PFSK-1 (cell line): ENCODE measurements at regions not wholly inside any gene's neighbourhood (a gene's known extent, or its start where the extent isn't known, plus 50 kb on each side); places are given as distances from the start of the nearest gene placed in this dataset.

Experiments
- FOXP2 ChIP-seq: optimal IDR thresholded peaks from 2 replicates; pipeline ENCODE3; 2011; ENCODE audit warnings: borderline replicate concordance, control low read depth, inconsistent platforms; ENCODE audit not compliant: insufficient read depth; ENCODE audit errors: extremely low read length, extremely low read depth
- POLR2AphosphoS5 ChIP-seq: IDR thresholded peaks from 2 replicates; pipeline ENCODE4 v1.6.1; 2012; ENCODE audit warnings: low read depth, mild to moderate bottlenecking, control low read depth, low read length, moderate library complexity
- SIN3A ChIP-seq: IDR thresholded peaks from 2 replicates; pipeline ENCODE4 v1.6.1; 2012; ENCODE audit warnings: mild to moderate bottlenecking, low read length, moderate library complexity, borderline replicate concordance; ENCODE audit not compliant: insufficient read depth
- TAF1 ChIP-seq: IDR thresholded peaks from 2 replicates; pipeline ENCODE4 v1.6.1; 2012; ENCODE audit warnings: low read length, control low read depth, borderline replicate concordance; ENCODE audit not compliant: insufficient read depth
- TF ChIP-seq, protein P1 (sequence below), 2 experiments: IDR thresholded peaks; 2 replicates each; pipeline versions ENCODE4 v1.6.1 to v1.8.0; 2011 to 2012; ENCODE audit warnings: low read depth in 2 of 2, low read length in 2 of 2, control low read depth in 1 of 2, inconsistent platforms in 1 of 2, mild to moderate bottlenecking in 1 of 2, moderate library complexity in 1 of 2; ENCODE audit not compliant: insufficient read depth in 1 of 2

DNA sequence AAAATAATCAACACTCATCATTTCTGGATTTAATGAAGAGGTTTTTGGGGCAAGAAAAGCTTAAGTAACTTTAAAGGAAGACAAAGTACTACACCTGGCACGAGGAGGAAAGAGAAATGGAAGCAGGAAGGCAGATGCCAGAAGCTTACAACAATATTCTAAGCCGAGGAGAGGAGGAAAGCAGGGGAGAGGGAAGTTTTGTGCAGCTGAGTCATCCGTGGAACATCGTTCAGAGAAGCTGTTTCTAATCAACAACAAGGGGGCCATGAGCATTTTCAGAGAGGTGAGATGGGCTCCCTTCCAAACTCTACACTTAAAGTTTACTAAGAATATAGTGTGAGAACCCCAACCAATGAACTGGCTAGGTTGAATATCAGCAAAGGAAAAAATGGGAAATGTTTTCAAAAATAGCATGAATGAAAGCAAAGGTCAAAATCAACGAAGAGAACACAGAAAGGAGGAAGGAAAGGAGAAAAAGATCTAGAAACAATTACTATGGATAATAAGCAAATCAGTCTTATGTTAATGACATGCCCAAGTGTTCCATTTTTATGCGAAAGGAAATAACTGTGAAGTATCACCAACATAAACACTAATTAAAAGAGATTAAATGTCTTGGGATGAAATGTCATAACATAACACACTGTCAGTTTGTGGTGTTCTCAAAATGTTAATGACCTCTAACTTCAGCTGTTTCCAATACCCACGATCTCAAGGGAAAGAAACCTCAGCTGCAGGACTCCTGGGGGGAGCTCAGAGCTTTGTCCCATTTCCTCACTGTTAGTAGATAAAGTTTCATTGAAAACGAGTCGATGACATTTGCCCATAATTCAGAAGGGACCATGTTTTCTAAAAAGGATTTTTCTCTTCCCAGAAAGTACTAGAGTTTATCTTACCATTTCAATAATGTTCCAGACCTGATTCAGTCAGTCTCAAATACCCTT, 203.4 kb upstream of the STXBP5 start:
- no peak for TF ChIP-seq POLR2AphosphoS5
- peak; percentile 24 for TF ChIP-seq FOXP2

DNA sequence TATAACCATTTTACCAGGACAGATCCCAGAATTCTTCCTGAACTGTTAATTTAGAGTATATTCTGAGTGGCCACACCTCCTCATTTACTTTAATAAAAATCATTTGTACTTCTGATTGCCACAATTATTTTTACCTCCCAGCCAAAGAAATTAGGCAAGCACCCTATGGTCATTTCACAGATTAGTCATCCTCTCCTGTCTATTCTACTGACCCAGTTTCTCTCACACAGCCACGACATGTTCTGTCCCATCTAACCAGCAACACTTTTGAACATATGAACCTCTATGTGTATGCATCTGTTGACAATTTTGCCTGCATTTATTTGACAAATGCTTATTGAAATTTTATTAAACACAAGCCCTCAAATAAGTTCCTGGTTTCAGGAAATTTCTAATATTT, 202.6 kb upstream of the STXBP5 start:
- TF ChIP-seq SIN3A (no peak), TAF1 (no peak), FOXP2 (no peak), POLR2AphosphoS5 (no peak)
- TF ChIP-seq, protein P1, sequence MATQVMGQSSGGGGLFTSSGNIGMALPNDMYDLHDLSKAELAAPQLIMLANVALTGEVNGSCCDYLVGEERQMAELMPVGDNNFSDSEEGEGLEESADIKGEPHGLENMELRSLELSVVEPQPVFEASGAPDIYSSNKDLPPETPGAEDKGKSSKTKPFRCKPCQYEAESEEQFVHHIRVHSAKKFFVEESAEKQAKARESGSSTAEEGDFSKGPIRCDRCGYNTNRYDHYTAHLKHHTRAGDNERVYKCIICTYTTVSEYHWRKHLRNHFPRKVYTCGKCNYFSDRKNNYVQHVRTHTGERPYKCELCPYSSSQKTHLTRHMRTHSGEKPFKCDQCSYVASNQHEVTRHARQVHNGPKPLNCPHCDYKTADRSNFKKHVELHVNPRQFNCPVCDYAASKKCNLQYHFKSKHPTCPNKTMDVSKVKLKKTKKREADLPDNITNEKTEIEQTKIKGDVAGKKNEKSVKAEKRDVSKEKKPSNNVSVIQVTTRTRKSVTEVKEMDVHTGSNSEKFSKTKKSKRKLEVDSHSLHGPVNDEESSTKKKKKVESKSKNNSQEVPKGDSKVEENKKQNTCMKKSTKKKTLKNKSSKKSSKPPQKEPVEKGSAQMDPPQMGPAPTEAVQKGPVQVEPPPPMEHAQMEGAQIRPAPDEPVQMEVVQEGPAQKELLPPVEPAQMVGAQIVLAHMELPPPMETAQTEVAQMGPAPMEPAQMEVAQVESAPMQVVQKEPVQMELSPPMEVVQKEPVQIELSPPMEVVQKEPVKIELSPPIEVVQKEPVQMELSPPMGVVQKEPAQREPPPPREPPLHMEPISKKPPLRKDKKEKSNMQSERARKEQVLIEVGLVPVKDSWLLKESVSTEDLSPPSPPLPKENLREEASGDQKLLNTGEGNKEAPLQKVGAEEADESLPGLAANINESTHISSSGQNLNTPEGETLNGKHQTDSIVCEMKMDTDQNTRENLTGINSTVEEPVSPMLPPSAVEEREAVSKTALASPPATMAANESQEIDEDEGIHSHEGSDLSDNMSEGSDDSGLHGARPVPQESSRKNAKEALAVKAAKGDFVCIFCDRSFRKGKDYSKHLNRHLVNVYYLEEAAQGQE (IDR thresholded peaks at IDR 0.05; ENCODE audit: insufficient read depth in 1 of 2, low read depth in 2 of 2, low read length in 2 of 2): no peak

DNA sequence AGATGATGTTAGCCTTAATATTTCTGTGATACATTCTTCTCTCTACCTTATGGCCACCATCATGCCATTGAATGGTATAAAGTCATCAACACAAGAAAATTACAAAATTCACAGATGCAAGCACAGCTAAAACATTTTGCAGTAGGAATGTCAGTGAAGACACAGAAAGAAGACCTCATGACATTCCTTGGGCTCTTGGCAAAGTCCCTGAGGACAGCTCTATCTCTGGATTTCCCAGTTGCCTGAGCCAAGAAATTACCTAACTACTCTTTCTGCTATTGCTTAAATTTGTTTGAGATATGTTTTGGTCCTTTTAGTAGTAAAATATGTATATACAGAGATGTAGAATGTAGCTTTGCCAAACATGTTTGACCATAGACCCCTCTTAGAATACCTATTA, 201.0 kb upstream of the STXBP5 start:
- TF ChIP-seq, protein P1 (IDR thresholded peaks at IDR 0.05; ENCODE audit: insufficient read depth in 1 of 2, low read depth in 2 of 2, low read length in 2 of 2): no peak
- TF ChIP-seq TAF1 (no peak), SIN3A (no peak), POLR2AphosphoS5 (no peak), FOXP2 (no peak)

DNA sequence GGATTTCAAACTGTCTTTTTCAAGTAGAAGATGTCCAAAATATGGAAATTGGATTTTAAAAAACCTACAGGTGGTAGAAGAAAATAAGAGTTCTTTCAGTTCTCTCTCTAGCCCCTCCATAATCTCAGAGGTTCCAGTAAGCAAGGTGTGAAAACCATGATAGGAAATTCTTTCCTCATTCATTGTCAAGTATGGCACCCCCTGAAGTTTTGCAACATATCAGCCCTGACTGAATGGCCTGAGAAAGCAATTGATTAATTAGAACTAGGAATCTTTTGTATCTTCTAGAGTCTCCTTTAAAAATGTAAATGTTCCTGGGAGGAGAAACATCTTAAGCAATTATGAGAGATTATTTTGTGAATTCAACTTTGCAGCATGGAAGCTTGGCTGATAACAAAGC, 198.7 kb upstream of the STXBP5 start:
- TF ChIP-seq FOXP2 (no peak), POLR2AphosphoS5 (no peak), SIN3A (no peak), TAF1 (no peak)
- TF ChIP-seq, protein P1 (IDR thresholded peaks at IDR 0.05; ENCODE audit: insufficient read depth in 1 of 2, low read depth in 2 of 2, low read length in 2 of 2): no peak

DNA sequence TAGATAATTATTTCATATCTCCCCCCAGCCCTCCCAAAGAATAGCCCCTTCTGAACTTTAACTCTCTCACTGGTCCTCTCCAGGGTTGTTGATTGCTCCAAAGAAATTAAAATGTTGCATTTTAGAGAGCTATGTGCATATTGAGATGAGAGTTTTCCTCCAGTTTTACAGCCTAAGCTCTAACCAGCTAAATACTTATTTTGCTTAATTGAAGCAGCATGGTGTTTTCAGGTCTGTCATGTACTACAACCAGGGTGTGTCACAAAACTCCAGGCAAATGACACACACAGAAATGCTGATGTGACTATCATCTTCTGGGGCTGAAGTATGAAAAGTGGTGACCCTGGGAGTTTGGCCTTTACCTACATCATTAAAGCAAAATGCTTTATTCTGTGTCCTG, 196.8 kb upstream of the STXBP5 start:
- TF ChIP-seq POLR2AphosphoS5: no peak
- TF ChIP-seq, protein P1 (IDR thresholded peaks at IDR 0.05; ENCODE audit: insufficient read depth in 1 of 2, low read depth in 2 of 2, low read length in 2 of 2): no peak
- TF ChIP-seq SIN3A: no peak
- TF ChIP-seq FOXP2: no peak
- no peak for TF ChIP-seq TAF1
